Fibroblast of skin of left quadriceps (primary cell): ENCODE measurements at regions not wholly inside any gene's neighbourhood (a gene's known extent, or its start where the extent isn't known, plus 50 kb on each side); places are given as distances from the start of the nearest gene placed in this dataset.
"Not testable (repeated sequence)": the region's sequence is repeated elsewhere in the genome, so short reads cannot be mapped to it uniquely, and the experiment has no call there.

ENCODE experiments used
- DNase-seq, 2 experiments: peaks; one replicate each; pipeline ENCODE4 v3.0.0-alpha.2; 2013; ENCODE audit warnings: low read depth in 2 of 2

DNA sequence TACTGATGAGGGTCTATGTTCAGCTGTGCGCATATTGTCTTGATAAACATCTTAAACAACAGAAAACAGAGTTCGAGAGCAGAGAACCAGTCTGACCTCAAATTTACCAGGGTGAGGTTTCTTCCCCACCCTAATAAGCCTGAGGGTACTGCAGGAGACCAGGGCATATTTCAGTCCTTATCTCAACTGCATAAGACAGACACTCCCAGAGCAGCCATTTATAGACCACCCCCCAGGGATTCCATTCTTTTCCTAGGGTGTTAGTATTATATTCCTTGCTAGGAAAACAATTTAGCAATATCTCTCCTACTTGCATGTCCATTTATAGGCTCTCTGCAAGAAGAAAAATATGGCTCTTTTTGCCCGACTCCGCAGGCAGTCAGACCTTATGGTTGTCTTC, 89.5 kb upstream of the POMZP3 start:
- DNase-seq = not testable (repeated sequence)

DNA sequence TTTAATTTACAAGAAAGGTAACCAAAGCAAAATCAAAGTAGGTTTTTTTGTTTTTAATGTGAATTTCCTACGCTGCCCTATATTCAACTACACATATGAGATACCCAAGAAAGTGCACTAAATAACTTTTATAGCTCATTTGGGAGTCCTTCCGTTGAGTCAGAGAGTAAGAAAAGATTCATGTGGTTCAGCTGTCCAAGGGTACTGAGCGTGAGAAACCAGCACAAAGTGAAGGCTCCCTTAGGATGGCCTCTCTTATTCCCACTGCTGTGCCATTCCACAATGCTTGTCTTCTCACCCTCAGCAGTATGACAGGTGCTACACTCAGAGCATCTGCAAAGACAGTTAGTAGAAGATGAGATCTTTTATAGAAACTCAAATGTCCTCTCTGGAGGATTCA, 85.8 kb upstream of the POMZP3 start:
- not testable (repeated sequence) for DNase-seq

DNA sequence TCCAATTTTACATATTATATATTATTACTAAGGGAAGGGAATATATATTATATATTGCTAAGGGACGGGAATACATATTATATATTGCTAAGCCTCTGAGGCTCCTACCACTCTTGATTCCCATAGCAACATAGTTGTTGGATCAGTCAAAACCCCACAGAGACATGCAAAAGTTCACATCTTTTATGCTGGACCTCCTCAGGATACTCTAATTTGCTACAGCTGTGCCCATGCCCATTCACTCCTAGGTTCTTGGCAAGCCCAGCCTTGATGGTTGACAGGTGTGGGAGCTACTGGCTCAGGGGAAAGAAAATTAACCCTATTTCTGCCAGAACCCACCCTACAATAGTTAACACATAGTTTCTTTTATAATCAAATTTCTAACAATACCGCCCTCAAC, 84.6 kb upstream of the POMZP3 start:
- DNase-seq = not testable (repeated sequence)

DNA sequence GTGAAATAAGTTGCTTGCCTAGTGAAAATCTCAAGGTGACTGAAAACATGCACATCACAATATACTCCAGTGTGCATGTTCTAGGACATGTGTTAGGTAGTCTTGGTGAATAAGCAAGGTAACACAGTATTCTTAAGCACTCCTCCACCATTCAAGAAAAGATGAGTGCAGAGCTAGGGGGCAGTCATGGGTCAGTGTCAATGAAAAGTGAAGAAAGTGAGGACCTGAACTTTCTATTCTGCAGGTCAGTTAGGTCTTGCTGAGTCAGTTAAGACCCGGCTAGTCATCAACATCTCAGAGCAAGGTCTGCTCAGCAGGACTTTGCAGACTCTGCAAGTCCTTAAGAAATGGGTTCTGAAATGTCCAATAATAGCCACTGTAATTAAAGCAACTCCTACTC, 82.6 kb upstream of the POMZP3 start:
- DNase-seq = not testable (repeated sequence)

DNA sequence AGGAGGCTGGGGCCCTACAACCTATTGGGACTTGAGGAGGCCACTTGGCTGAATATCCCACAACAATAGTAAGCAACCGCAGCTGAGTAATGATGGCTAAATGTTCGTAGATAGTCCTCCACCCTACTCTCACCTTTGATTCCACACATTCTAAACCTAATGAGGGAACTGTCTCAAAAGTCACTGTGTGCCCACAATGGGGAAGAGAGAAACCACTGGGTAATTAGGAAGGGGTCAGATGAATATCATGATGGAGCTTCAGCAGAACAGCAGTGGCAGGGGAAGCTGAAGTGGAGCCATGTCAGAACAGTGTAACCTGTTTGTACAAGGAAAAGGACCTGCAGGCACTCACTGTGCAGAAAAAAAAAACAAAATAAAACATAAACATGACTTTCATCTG, 81.4 kb upstream of the POMZP3 start:
- not testable (repeated sequence) for DNase-seq

DNA sequence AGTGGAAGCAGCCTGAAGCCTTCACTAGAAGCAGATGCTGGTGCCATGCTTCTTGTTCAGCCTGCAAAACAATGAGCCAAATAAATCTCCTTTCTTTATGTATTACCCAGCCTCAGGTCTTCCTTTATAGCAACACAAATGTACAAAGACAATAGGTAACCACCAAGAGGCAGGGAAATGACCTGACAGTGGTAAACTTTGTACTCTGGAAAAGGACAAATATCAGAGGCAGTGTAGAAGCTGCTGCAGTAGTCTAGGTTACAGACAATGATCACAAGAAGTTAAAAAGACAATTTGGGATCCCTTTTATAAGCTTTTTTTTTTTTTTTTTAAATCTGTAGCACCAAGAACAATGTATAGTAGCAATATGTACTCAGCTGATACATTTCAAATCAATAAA, 76.7 kb upstream of the POMZP3 start:
- not testable (repeated sequence) for DNase-seq

DNA sequence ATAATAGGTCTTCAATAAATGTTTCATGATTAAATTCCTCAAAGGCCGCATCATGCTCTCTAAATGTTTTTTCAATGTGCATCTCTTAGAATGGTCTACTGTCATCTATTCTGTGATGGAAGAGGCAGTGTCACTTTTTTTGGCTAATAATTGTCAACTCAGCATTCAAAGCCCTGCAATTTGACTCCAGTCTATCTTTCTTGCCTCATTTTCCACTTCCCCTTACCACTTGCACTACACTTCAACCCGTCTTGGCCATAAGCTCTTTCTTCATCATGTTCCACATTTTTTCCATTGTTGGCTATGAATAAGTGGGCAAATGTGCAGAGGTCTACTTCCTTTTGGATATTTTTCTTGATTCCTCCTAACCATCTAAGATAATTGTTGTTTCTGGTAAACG, 59.2 kb upstream of the POMZP3 start:
- not testable (repeated sequence) for DNase-seq

DNA sequence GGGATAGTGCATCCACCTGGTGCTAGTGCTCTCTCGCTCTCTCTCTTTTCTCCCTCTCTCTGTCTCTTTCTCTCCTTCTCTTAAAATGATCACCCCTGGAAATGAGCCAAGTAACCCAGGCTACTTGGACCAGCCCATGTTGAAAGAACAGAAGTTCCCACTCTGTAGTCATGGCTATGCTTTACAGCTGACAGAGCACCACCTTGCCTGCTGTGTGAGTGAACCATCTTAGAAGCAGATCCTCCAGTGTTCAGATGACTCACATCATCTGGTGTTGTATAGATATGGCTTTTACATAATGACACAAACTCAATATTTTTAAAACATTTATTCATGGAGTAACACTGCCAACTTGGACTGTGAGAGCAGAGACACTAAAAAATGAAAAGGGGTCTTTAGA, 57.7 kb upstream of the POMZP3 start:
- not testable (repeated sequence) for DNase-seq

DNA sequence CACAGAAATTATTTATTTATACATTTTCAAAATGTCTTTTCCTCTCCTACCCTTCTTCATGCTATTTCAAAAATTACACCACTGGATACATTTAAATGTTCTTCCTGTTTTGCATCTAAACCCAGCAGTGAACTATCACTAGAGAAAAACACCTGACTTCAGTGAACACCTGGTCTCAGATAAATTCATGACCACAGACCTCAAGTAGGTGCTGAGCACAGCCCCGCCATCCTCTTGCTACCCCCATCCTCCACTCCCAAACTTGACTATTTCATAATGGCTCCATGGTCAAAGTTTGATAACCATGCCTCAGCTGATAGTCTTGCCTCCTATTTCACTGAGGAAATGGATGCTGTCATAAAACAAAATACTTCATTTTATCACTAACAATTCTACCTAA, 56.6 kb upstream of the POMZP3 start:
- DNase-seq = not testable (repeated sequence)

DNA sequence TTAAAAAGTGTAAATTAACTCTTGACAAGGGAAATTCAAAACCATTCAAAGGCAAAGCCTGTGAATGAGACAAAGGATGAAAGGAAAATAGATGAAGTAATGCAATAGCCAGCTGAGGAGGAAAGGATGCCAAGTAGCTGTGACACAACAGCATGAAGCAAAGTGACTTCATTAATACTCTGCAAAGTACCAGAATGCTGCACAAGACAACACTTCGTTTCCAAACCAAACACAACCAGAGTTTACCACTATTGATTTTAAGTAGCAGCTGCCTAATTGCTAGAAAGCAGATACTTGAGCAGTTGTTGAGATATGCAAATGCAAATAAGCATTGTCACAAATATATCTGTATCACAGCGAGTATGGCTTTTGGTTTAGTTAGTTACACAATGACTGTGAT, 54.7 kb upstream of the POMZP3 start:
- not testable (repeated sequence) for DNase-seq

DNA sequence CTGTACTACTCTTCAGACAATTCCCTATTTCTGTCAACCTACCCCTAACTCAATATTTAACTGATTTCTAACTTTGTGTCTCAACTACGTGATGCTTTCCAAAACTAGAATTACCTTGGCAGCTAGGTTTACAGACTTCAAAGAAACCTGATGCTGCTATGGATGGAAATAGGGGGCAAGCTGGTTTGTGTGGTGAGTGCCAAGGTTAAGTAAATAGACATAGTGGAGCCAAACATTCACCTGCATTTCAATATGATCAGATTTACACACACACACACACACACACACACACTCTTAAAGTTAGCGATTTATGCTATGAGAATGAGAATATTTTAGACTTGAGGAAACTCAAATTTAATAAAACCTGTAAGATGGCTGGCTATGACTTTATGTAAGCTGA, 52.1 kb upstream of the POMZP3 start:
- DNase-seq = not testable (repeated sequence)

DNA sequence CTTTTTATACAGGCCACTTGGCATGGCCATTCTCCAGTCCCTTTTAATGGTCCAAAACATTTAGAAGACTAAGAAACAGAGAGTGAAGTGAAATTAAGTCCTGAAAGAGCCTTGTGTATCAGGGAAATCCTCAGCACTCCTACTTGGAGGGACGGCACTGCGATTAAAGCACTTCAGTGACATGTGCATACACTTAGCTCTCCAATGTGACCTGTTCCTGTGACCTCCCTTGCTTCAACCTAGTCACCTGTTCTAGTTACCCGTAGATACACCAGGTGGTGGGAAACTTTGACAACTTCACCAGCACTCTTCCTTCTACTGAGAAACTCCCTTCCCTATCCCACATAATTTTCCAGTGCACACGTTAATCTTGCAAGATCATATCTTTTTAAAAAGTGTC, 51.4 kb upstream of the POMZP3 start:
- DNase-seq = not testable (repeated sequence)

DNA sequence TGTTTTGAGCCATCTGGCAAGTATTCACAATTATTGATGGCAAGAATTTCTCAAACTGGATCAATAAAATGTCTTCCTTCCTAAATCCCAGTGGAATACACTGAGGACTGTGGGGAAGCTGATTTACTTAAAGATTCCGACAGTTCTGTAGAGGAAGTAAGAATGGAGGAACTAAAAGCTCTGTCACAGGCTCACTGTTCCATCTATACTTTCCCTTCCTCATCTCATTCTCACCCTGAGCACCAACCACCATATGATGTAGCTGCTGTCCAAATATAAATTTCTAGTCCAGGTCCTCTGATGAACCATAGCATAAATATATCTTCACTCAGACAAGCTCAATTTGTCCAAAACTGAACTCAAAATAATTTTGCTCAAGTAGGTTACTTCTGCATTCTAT, 49.8 kb upstream of the POMZP3 start:
- DNase-seq = not testable (repeated sequence)
